Left lobe of liver (tissue), 2 donors: ENCODE measurements at regions not wholly inside any gene's neighbourhood (a gene's known extent, or its start where the extent isn't known, plus 50 kb on each side); places are given as distances from the start of the nearest gene placed in this dataset.

Source experiments
- ATAC-seq: fragments of 200-7000 bp; cut with Tn5 transposase; one replicate; pipeline ENCODE4 v1.9.1; 2020; ENCODE audit warnings: mild to moderate bottlenecking, moderate library complexity
- DNase-seq: peaks from one replicate; pipeline ENCODE4 v3.0.0-alpha.2; 2020; ENCODE audit warnings: low spot score
- donor health status: DM: no; HTN: no; CAD: no; lungs with moderate emphysema.
- donor health status: DM: no; HTN: yes; CAD: no.

- ATAC-seq = no peak
- DNase-seq = no peak
These were observed 131.7 kb upstream of the COL21A1 start for GRCh38 chr6:56378966-56379585.

DNA sequence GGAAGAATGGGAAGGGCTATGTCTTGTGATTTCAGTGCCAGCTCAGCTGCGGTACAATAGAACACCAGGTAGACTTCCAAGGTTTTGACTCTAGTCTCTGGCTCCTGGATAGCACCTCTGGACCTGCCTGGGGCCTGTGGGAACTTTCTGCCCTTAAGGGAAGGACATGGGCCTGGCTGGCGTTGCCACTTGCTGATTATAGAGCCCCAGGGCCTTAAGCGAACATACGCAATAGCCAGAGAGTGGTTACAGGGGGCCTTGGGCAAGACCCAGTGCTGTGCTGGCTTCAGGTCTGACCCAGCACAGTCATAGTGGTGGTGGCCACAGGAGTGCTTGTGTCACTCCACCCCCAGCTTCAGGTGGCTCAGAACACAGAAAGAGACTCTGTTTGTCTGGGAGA, 131.1 kb upstream of the COL21A1 start:
- DNase-seq (no peak), ATAC-seq (no peak)

- no peak for ATAC-seq
- no peak for DNase-seq
These were observed 129.9 kb upstream of the COL21A1 start for GRCh38 chr6:56377295-56377694.

DNA sequence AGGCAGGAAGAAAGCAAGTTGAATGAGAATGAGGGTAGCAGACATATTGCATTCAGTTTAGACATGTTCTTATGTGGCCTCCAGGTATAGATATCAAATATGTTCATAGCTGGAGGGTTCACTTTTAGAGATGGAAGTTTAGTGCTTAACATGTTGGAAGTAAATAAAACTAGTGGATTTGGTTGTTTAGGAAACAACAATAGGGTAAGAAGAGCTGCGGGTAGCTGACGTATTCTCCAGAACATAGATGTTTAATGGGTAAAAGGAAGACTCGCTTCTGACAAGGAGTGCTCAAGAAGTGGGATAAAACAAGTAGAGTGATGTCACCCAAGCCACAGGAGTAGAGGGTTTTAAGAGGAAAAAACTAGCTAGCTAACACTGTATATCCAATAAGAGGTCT, 128.4 kb upstream of the COL21A1 start:
- DNase-seq (no peak), ATAC-seq (no peak)

- ATAC-seq (no peak), DNase-seq (no peak)
These were observed 127.5 kb upstream of the COL21A1 start for GRCh38 chr6:56374841-56375369.

- DNase-seq (no peak), ATAC-seq (no peak)
These were observed 125.1 kb upstream of the COL21A1 start for GRCh38 chr6:56372406-56372995.

GRCh38 chr6:56370561-56371211, 123.3 kb upstream of the COL21A1 start:
- ATAC-seq (peak; percentile 63), DNase-seq (no peak)

DNA sequence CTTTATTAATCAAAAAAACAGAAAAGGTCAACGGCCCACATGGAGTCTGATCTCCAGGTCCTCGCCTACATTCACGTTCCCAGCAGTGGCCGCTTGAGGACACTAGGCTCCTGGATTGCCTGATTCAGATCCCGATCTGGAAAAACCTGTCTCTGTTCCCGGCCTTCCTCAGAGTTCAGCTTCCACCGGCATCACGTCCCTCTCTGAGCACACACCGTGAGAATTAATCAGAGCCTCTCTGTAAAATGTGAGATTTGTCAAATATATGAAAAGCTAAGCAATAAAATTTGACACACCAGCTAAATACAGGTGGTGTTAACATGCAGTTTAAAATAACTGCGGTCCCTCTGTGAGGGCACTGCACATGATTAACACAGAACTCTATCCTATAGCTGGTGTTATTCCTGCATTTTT, 122.8 kb upstream of the COL21A1 start:
- DNase-seq (peak; percentile 77), ATAC-seq (peak; percentile 99)

GRCh38 chr6:56368491-56368890, 121.1 kb upstream of the COL21A1 start:
- ATAC-seq = no peak
- no peak for DNase-seq

DNA sequence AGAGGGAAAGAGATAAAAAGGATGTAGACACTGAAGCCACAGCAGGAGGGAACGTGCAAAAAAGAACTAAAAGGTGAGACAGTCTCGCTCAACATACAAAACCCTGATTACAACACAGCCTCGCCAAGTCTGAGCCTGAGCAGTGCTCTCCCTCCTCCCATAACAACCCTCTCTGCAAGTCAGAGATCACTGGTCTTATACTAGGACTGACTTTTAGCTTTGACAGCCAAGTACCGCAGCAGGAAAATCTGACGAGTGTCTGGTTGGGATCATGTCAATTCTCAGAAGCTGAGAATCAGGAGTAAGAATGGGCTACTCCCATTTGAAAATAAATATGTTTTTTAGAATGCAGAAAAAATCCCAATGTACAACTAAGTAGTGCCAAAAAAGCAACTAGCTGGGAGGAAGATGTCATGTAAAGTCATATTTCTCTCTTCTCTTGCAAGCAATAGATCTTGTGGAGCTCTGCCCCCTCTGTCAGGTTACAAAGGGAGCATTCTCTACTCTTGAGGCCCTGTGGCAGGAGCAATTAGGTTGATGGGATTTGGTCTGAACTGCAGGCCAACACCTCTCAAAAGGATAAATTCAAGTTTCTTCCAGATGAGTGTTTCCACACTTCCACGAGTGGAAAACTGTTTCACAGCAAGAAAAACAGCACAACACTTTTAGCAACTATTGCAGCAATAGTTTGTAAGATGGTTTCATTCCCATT, 118.9 kb upstream of the COL21A1 start:
- DNase-seq (no peak), ATAC-seq (no peak)

DNA sequence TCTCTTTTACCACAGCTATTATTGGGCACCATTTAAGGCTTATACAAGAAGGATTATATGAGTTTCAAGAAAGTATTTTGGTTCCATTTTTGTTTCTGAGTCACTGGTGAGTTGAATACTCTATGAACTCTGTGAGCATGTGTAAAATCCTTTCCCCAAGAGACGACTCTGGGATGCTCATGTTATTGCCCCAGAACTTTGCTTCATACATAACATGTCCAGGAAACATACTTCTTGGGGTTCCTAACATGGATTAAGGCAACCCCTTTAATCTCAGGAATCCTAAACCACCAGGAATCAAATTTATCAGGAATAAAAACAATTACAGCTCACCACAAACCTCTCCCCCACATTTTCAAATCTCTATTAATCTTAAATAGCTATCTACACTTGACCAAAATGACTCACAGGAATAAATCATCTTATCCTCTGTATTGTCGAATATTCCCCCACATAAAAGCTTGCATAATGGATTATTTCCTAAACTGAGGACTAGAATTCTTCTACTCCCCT, 117.5 kb upstream of the COL21A1 start:
- no peak for ATAC-seq

DNA sequence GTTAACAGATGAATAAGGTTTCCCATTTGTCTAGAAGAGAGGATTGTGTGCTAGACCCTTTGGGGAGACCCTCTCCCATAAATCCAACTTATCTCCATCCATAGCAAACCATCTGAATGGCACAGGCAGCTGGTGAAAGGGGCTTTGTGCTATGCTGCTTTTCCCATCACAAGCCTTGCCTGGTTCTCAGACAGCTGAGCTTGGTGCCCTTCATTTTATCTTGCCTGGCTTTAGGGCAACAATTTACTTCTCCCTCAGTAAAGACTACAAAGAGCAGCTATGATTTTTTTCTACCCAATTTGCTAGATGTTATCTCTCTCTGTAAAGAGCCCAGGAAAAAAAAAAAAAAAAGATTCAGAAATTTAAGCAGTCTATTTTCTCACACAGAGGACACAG, 117.0 kb upstream of the COL21A1 start:
- no peak for DNase-seq
- ATAC-seq = no peak

More for the DNA sequence above, 117.5 kb upstream of the COL21A1 start:
- no peak for DNase-seq

DNA sequence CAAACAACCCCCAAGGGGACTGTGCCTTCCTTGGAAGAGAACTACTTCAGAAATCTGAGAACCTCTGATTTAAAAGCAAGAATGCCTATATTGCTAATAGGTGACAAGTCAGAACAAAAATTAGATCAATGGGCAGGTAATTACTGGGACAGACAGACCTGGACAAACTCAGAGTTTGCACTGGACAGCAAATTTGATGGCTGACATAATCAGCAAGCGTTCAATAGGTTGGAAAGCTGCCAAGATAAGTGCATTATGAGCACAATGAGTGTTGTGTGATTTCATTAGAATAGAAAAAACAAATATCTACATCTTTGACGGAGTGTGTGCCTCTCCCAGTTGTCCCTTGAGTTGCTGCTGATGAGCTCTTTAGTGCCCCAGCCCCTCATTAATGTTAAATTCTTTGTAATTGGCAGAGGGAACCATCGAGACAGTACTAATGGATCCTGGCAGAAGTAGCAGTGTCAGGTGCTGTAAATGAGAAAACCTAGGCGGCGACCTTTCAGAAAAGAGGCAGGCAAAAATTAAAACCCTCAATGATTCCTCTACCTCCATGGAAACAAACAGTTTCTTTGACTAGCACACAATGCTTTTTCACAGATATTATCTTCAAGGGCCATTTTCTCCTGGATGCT, 116.5 kb upstream of the COL21A1 start:
- DNase-seq = no peak
- no peak for ATAC-seq

- ATAC-seq = peak; percentile 45
- DNase-seq = no peak
These were observed 114.4 kb upstream of the COL21A1 start for GRCh38 chr6:56361812-56362211.

DNA sequence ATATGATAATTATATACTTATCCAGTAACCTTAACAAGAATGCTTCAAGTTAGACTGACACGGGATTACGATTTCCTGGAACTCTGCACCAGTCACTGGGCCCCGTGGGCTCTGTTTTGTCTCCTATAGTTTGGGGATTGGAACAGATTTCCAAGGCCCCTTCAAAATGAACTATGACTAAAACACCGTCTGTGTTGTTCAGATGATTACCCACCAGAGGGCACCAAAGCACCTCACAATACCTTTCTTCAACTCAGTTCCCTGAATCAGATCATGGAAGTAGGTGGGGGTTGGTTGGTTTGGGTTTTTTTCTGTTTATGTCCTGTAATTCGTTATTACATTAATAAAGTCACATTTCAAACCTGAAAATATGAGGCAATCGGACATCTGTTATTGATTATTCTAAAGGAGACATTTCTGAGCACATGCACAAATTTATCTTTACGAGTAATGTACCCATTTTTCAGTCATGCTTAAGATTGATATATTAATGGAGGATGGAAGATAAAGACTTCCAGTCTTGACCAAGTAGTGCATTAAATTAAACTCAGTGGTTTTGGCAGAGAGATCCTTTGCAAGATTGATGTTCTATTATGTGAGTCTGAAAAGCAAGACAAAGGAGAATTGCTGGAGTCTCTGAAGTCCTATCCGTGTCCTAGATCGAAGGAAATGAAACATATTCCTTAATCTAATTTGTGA, 112.0 kb upstream of the COL21A1 start:
- DNase-seq (peak; percentile 62), ATAC-seq (peak; percentile 99)

GRCh38 chr6:56357616-56358373, 110.4 kb upstream of the COL21A1 start:
- ATAC-seq (no peak), DNase-seq (no peak)

- ATAC-seq (no peak), DNase-seq (no peak)
These were observed 109.0 kb upstream of the COL21A1 start for GRCh38 chr6:56356426-56356825.

GRCh38 chr6:56353860-56354259, 106.5 kb upstream of the COL21A1 start:
- no peak for DNase-seq
- no peak for ATAC-seq

GRCh38 chr6:56350628-56351260, 103.4 kb upstream of the COL21A1 start:
- DNase-seq = no peak
- ATAC-seq = no peak
